ENCODE measurements at regions not wholly inside any gene's neighbourhood (a gene's known extent, or its start where the extent isn't known, plus 50 kb on each side); places are given as distances from the start of the nearest gene placed in this dataset.

DNA sequence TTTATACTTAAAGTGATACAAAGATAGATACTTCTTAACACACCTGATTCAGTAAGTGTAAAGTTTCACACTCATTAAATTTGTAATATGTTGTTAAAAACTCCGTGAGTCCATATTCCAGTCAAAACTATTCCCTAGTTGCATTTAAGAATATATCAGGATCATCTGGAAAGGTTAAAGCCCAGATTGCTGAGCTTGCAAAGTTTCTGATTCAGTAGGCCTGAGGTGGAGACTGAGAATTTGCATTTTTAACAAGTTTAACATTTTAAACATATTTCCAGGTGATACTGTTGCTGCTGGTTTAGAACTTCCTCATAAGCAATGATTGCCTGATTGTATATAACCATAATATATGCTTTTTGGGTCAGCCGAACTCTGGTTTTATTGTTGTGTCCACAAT is 1998.6 kb upstream of the PCDH20 start:
- no peak overlapping the region for H3K4me3 Mint-ChIP-seq (ENCODE audit: low read depth)
- peaks cover 5% of the 10 kb centered on the region for H3K9me3 Mint-ChIP-seq (ENCODE audit: low read depth)
- no peaks in the 10 kb centered on the region for H3K27me3 Mint-ChIP-seq
- H3K4me1 Mint-ChIP-seq (ENCODE audit: low read depth), result peaks cover 2% of the 10 kb centered on the region
- no peak overlapping the region for H3K27ac Mint-ChIP-seq
- no peak for DNase-seq (ENCODE audit: low spot score, unreplicated experiment)
- TF ChIP-seq, protein P1, sequence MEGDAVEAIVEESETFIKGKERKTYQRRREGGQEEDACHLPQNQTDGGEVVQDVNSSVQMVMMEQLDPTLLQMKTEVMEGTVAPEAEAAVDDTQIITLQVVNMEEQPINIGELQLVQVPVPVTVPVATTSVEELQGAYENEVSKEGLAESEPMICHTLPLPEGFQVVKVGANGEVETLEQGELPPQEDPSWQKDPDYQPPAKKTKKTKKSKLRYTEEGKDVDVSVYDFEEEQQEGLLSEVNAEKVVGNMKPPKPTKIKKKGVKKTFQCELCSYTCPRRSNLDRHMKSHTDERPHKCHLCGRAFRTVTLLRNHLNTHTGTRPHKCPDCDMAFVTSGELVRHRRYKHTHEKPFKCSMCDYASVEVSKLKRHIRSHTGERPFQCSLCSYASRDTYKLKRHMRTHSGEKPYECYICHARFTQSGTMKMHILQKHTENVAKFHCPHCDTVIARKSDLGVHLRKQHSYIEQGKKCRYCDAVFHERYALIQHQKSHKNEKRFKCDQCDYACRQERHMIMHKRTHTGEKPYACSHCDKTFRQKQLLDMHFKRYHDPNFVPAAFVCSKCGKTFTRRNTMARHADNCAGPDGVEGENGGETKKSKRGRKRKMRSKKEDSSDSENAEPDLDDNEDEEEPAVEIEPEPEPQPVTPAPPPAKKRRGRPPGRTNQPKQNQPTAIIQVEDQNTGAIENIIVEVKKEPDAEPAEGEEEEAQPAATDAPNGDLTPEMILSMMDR (IDR thresholded peaks at IDR 0.05; ENCODE audit: unreplicated experiment), result no peak
- no peaks in the 10 kb centered on the region for H3K36me3 Mint-ChIP-seq (ENCODE audit: insufficient read depth)

DNA sequence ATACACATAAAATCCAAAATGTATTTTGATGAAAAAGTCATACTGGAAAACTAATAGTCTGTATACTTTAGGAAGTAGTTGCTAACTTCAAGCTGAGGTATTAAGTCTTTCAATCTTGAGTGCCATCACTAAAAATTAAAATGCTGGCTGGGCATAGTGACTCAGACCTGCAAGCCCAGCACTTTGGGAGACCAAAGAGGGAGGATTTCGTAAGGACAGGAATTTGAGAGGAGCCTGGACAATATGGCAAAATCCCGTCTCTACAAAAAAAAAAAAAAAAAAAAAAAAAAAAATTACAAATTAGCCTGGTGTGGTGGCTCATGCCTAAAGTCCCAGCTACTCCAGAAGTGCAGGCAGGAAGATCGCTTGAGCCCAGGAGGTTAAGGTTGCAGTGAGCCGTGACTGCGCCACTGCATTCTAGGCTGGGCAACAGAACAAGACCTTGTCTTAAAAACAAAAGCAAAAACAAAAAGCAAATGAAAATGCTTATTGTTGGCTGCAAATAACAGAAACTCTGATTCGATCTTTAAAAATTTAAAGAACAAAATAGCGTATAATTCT is 1994.2 kb upstream of the PCDH20 start:
- Mint-ChIP-seq H3K27ac (no peak overlapping the region), H3K9me3 (ENCODE audit: low read depth) (peaks cover 6% of the 10 kb centered on the region), H3K4me1 (ENCODE audit: low read depth) (peaks cover 2% of the 10 kb centered on the region), H3K4me3 (ENCODE audit: low read depth) (no peak overlapping the region), H3K27me3 (no peaks in the 10 kb centered on the region), H3K36me3 (ENCODE audit: insufficient read depth) (no peaks in the 10 kb centered on the region)
- no peak for DNase-seq (ENCODE audit: low spot score, unreplicated experiment)
- TF ChIP-seq, protein P1 (IDR thresholded peaks at IDR 0.05; ENCODE audit: unreplicated experiment), result no peak

DNA sequence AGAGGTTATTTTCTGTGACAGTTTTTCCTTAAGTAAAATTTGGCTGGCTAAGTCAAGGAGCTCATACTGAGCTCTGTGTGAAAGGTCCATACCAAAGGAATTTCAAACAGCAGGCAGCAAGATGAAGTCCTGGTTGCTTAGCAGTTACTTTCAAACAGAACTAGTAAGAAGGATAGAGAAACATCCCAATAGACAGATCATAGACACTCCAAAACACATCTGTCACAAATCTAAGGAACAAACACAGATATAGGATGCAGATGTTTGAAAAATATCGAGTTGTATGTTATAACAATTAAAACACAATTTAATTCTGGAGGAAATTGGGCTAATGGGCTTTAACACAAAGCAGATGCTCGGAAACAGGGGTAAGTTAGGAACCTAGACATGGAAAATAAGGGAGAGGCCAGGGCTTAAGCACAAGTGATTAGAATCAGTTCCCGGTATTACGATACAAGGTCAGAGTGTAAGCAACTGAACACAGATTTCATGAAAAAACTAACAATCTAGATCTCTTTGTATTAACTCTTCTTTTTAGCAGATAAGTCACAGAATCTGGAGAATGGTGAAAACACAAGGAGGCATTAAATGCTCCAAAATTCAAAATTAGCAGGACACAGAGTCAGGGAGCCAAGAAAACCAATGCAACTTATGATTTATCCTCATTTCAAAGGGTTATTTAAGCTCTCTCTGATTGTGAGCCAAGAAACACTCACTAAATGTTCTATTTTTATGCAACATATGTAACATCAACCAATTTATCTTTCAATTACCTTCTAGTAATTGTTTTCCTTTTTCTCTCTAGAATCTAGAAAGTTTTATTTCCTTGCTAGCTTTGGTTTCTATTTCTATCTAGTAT is 1992.9 kb upstream of the PCDH20 start:
- peaks cover 2% of the 10 kb centered on the region for H3K4me1 Mint-ChIP-seq (ENCODE audit: low read depth)
- no peaks in the 10 kb centered on the region for H3K36me3 Mint-ChIP-seq (ENCODE audit: insufficient read depth)
- DNase-seq (ENCODE audit: low spot score, unreplicated experiment), result no peak
- no peak overlapping the region for H3K27ac Mint-ChIP-seq
- peaks cover 10% of the 10 kb centered on the region for H3K9me3 Mint-ChIP-seq (ENCODE audit: low read depth)
- TF ChIP-seq, protein P1 (IDR thresholded peaks at IDR 0.05; ENCODE audit: unreplicated experiment), result no peak
- no peak overlapping the region for H3K4me3 Mint-ChIP-seq (ENCODE audit: low read depth)
- no peaks in the 10 kb centered on the region for H3K27me3 Mint-ChIP-seq

DNA sequence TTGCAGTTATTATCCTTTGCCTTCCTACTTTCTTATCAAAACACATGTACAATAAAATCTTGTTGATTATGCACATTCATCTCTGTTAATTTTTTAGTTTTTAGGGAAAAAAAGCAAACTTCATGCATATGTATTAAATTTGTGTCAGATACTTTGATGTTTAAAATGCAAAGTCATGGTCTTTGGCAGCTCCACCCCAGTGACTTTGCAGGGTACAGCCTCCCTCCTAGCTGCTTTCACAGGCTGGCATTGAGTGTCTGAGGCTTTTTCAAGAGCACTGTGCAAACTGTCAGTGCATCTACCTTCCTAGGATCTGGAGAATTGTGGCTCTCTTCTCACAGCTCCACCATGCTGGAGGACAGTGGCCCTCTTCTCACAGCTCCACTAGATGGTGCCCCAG is 1988.1 kb upstream of the PCDH20 start:
- H3K36me3 Mint-ChIP-seq (ENCODE audit: insufficient read depth), result no peaks in the 10 kb centered on the region

DNA sequence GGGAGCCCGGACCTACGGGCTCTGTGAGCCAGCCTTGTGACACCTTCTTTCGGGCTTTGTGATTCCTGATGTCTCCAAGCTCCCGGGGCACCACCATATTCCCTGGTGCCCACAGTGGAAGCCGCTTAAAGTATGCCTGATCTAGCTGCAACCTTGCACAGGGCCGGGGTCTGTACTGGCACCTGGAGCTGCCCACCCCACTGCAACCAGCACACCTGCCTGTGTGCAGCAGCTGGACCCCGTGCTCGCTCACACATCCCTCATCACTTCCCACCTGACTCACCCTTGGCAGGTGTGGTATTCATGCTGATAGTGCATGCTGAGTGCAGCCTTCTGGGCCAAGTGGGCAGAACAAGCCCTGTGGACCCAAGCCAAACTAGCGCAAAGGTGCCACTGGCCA is 1981.1 kb upstream of the PCDH20 start:
- TF ChIP-seq, protein P1 (IDR thresholded peaks at IDR 0.05; ENCODE audit: unreplicated experiment), result no peak
- Mint-ChIP-seq H3K4me1 (ENCODE audit: low read depth) (no peaks in the 10 kb centered on the region), H3K4me3 (ENCODE audit: low read depth) (no peak overlapping the region), H3K36me3 (ENCODE audit: insufficient read depth) (no peaks in the 10 kb centered on the region), H3K27me3 (no peaks in the 10 kb centered on the region), H3K9me3 (ENCODE audit: low read depth) (peaks cover 3% of the 10 kb centered on the region), H3K27ac (no peak overlapping the region)
- no peak for DNase-seq (ENCODE audit: low spot score, unreplicated experiment)

More for the DNA sequence above, 1988.1 kb upstream of the PCDH20 start:
- Mint-ChIP-seq H3K27me3 (no peaks in the 10 kb centered on the region), H3K27ac (no peak overlapping the region), H3K9me3 (ENCODE audit: low read depth) (peaks cover 13% of the 10 kb centered on the region), H3K4me1 (ENCODE audit: low read depth) (no peaks in the 10 kb centered on the region), H3K4me3 (ENCODE audit: low read depth) (no peak overlapping the region)
- TF ChIP-seq, protein P1 (IDR thresholded peaks at IDR 0.05; ENCODE audit: unreplicated experiment), result no peak
- DNase-seq (ENCODE audit: low spot score, unreplicated experiment), result no peak
